ENCODE measurements at regions not wholly inside any gene's neighbourhood (a gene's known extent, or its start where the extent isn't known, plus 50 kb on each side); places are given as distances from the start of the nearest gene placed in this dataset.

GRCh38 chr12:32997471-32997870, 100.9 kb upstream of the PKP2 start:
- WGBS (ENCODE audit: insufficient coverage, low lambda C conversion rate), result no CpG with 5 or more reads among the region's 8 CpGs
- H3K9me3 ChIP-seq (ENCODE audit: control insufficient read depth, low read depth, low read length), result no peaks in the 10 kb centered on the region
- no peak overlapping the region for H3K27ac ChIP-seq (ENCODE audit: low read length)
- no peak for DNase-seq
- H3K27me3 ChIP-seq (ENCODE audit: control insufficient read depth, insufficient read depth, low read length), result no peaks in the 10 kb centered on the region
- H3K36me3 ChIP-seq (ENCODE audit: control insufficient read depth, insufficient read depth, low read length), result no peaks in the 10 kb centered on the region
- no peak overlapping the region for H3K4me3 ChIP-seq (ENCODE audit: low read length)
- no peaks in the 10 kb centered on the region for H3K4me1 ChIP-seq (ENCODE audit: control insufficient read depth, insufficient read depth, low read length)

- no peak for DNase-seq
- 0% methylated on average over 1 of the region's 2 CpGs for WGBS (ENCODE audit: insufficient coverage, low lambda C conversion rate)
- Histone ChIP-seq H3K27ac (ENCODE audit: low read length) (no peak overlapping the region), H3K4me3 (ENCODE audit: low read length) (no peak overlapping the region), H3K27me3 (ENCODE audit: control insufficient read depth, insufficient read depth, low read length) (no peaks in the 10 kb centered on the region), H3K9me3 (ENCODE audit: control insufficient read depth, low read depth, low read length) (no peaks in the 10 kb centered on the region), H3K36me3 (ENCODE audit: control insufficient read depth, insufficient read depth, low read length) (no peaks in the 10 kb centered on the region), H3K4me1 (ENCODE audit: control insufficient read depth, insufficient read depth, low read length) (no peaks in the 10 kb centered on the region)
These were observed 99.0 kb upstream of the PKP2 start for GRCh38 chr12:32995623-32996022.

GRCh38 chr12:32993404-32993803, 96.8 kb upstream of the PKP2 start:
- Histone ChIP-seq H3K27me3 (ENCODE audit: control insufficient read depth, insufficient read depth, low read length) (no peaks in the 10 kb centered on the region), H3K9me3 (ENCODE audit: control insufficient read depth, low read depth, low read length) (no peaks in the 10 kb centered on the region), H3K27ac (ENCODE audit: low read length) (no peak overlapping the region), H3K4me1 (ENCODE audit: control insufficient read depth, insufficient read depth, low read length) (no peaks in the 10 kb centered on the region), H3K36me3 (ENCODE audit: control insufficient read depth, insufficient read depth, low read length) (no peaks in the 10 kb centered on the region), H3K4me3 (ENCODE audit: low read length) (no peak overlapping the region)
- WGBS (ENCODE audit: insufficient coverage, low lambda C conversion rate), result 73% methylated on average over 3 of the region's 4 CpGs
- DNase-seq, result no peak

- no peak for DNase-seq
- H3K27me3 ChIP-seq (ENCODE audit: control insufficient read depth, insufficient read depth, low read length), result no peaks in the 10 kb centered on the region
- no peak overlapping the region for H3K27ac ChIP-seq (ENCODE audit: low read length)
- no peaks in the 10 kb centered on the region for H3K4me1 ChIP-seq (ENCODE audit: control insufficient read depth, insufficient read depth, low read length)
- H3K36me3 ChIP-seq (ENCODE audit: control insufficient read depth, insufficient read depth, low read length), result no peaks in the 10 kb centered on the region
- no peaks in the 10 kb centered on the region for H3K9me3 ChIP-seq (ENCODE audit: control insufficient read depth, low read depth, low read length)
- no peak overlapping the region for H3K4me3 ChIP-seq (ENCODE audit: low read length)
These were observed 93.1 kb upstream of the PKP2 start for GRCh38 chr12:32989705-32990104.

GRCh38 chr12:32988982-32989381, 92.4 kb upstream of the PKP2 start:
- no peaks in the 10 kb centered on the region for H3K4me1 ChIP-seq (ENCODE audit: control insufficient read depth, insufficient read depth, low read length)
- no peak overlapping the region for H3K4me3 ChIP-seq (ENCODE audit: low read length)
- no peak for DNase-seq
- no peaks in the 10 kb centered on the region for H3K36me3 ChIP-seq (ENCODE audit: control insufficient read depth, insufficient read depth, low read length)
- H3K9me3 ChIP-seq (ENCODE audit: control insufficient read depth, low read depth, low read length), result no peaks in the 10 kb centered on the region
- 88% methylated on average over 2 of the region's 4 CpGs for WGBS (ENCODE audit: insufficient coverage, low lambda C conversion rate)
- H3K27me3 ChIP-seq (ENCODE audit: control insufficient read depth, insufficient read depth, low read length), result no peaks in the 10 kb centered on the region
- H3K27ac ChIP-seq (ENCODE audit: low read length), result no peak overlapping the region

- Histone ChIP-seq H3K4me3 (ENCODE audit: low read length) (no peak overlapping the region), H3K27me3 (ENCODE audit: control insufficient read depth, insufficient read depth, low read length) (peaks cover under 1% of the 10 kb centered on the region), H3K4me1 (ENCODE audit: control insufficient read depth, insufficient read depth, low read length) (no peaks in the 10 kb centered on the region), H3K27ac (ENCODE audit: low read length) (no peak overlapping the region), H3K9me3 (ENCODE audit: control insufficient read depth, low read depth, low read length) (peaks cover under 1% of the 10 kb centered on the region), H3K36me3 (ENCODE audit: control insufficient read depth, insufficient read depth, low read length) (no peaks in the 10 kb centered on the region)
- WGBS (ENCODE audit: insufficient coverage, low lambda C conversion rate), result 40% methylated on average over 1 of the region's 1 CpG
- no peak for DNase-seq
These were observed 90.9 kb upstream of the PKP2 start for GRCh38 chr12:32987512-32987911.

GRCh38 chr12:32983968-32984367, 87.4 kb upstream of the PKP2 start:
- Histone ChIP-seq H3K27ac (ENCODE audit: low read length) (no peak overlapping the region), H3K36me3 (ENCODE audit: control insufficient read depth, insufficient read depth, low read length) (no peaks in the 10 kb centered on the region), H3K27me3 (ENCODE audit: control insufficient read depth, insufficient read depth, low read length) (peaks cover 2% of the 10 kb centered on the region), H3K4me3 (ENCODE audit: low read length) (no peak overlapping the region), H3K9me3 (ENCODE audit: control insufficient read depth, low read depth, low read length) (peaks cover 3% of the 10 kb centered on the region), H3K4me1 (ENCODE audit: control insufficient read depth, insufficient read depth, low read length) (no peaks in the 10 kb centered on the region)
- DNase-seq, result no peak
- no CpG with 5 or more reads among the region's 4 CpGs for WGBS (ENCODE audit: insufficient coverage, low lambda C conversion rate)

- no peaks in the 10 kb centered on the region for H3K36me3 ChIP-seq (ENCODE audit: control insufficient read depth, insufficient read depth, low read length)
- H3K4me1 ChIP-seq (ENCODE audit: control insufficient read depth, insufficient read depth, low read length), result no peaks in the 10 kb centered on the region
- no peak overlapping the region for H3K27ac ChIP-seq (ENCODE audit: low read length)
- H3K9me3 ChIP-seq (ENCODE audit: control insufficient read depth, low read depth, low read length), result peaks cover 3% of the 10 kb centered on the region
- DNase-seq, result no peak
- H3K4me3 ChIP-seq (ENCODE audit: low read length), result no peak overlapping the region
- WGBS (ENCODE audit: insufficient coverage, low lambda C conversion rate), result 23% methylated on average over 3 of the region's 10 CpGs
- peaks cover 2% of the 10 kb centered on the region for H3K27me3 ChIP-seq (ENCODE audit: control insufficient read depth, insufficient read depth, low read length)
These were observed 86.8 kb upstream of the PKP2 start for GRCh38 chr12:32983332-32983731.

GRCh38 chr12:32981139-32981538, 84.6 kb upstream of the PKP2 start:
- no peak overlapping the region for H3K4me3 ChIP-seq (ENCODE audit: low read length)
- H3K27ac ChIP-seq (ENCODE audit: low read length), result no peak overlapping the region
- no peaks in the 10 kb centered on the region for H3K4me1 ChIP-seq (ENCODE audit: control insufficient read depth, insufficient read depth, low read length)
- H3K36me3 ChIP-seq (ENCODE audit: control insufficient read depth, insufficient read depth, low read length), result no peaks in the 10 kb centered on the region
- H3K27me3 ChIP-seq (ENCODE audit: control insufficient read depth, insufficient read depth, low read length), result peaks cover 2% of the 10 kb centered on the region
- 44% methylated on average over 3 of the region's 4 CpGs for WGBS (ENCODE audit: insufficient coverage, low lambda C conversion rate)
- peaks cover 3% of the 10 kb centered on the region for H3K9me3 ChIP-seq (ENCODE audit: control insufficient read depth, low read depth, low read length)
- no peak for DNase-seq

- H3K4me3 ChIP-seq (ENCODE audit: low read length), result no peak overlapping the region
- H3K36me3 ChIP-seq (ENCODE audit: control insufficient read depth, insufficient read depth, low read length), result no peaks in the 10 kb centered on the region
- H3K9me3 ChIP-seq (ENCODE audit: control insufficient read depth, low read depth, low read length), result no peaks in the 10 kb centered on the region
- H3K4me1 ChIP-seq (ENCODE audit: control insufficient read depth, insufficient read depth, low read length), result no peaks in the 10 kb centered on the region
- H3K27ac ChIP-seq (ENCODE audit: low read length), result no peak overlapping the region
- H3K27me3 ChIP-seq (ENCODE audit: control insufficient read depth, insufficient read depth, low read length), result no peaks in the 10 kb centered on the region
- no peak for DNase-seq
- WGBS (ENCODE audit: insufficient coverage, low lambda C conversion rate), result 80% methylated on average over 2 of the region's 3 CpGs
These were observed 78.5 kb upstream of the PKP2 start for GRCh38 chr12:32975122-32975521.

- WGBS (ENCODE audit: insufficient coverage, low lambda C conversion rate), result 89% methylated on average over 4 of the region's 6 CpGs
These were observed 74.0 kb upstream of the PKP2 start for GRCh38 chr12:32970465-32971110.

More at GRCh38 chr12:32970465-32971110, 74.0 kb upstream of the PKP2 start:
- DNase-seq, result no peak
- no peaks in the 10 kb centered on the region for H3K27me3 ChIP-seq (ENCODE audit: control insufficient read depth, insufficient read depth, low read length)
- H3K4me1 ChIP-seq (ENCODE audit: control insufficient read depth, insufficient read depth, low read length), result no peaks in the 10 kb centered on the region
- H3K4me3 ChIP-seq (ENCODE audit: low read length), result no peak overlapping the region
- H3K9me3 ChIP-seq (ENCODE audit: control insufficient read depth, low read depth, low read length), result no peaks in the 10 kb centered on the region
- no peaks in the 10 kb centered on the region for H3K36me3 ChIP-seq (ENCODE audit: control insufficient read depth, insufficient read depth, low read length)
- no peak overlapping the region for H3K27ac ChIP-seq (ENCODE audit: low read length)

All from large intestine (tissue), 3 donors.